GM23338 (cell line): ENCODE measurements at regions not wholly inside any gene's neighbourhood (a gene's known extent, or its start where the extent isn't known, plus 50 kb on each side); places are given as distances from the start of the nearest gene placed in this dataset.

Experiments
- ATAC-seq: fragments of 200-7000 bp; cut with Tn5 transposase; 3 replicates; pipeline ENCODE4 v1.9.1; 2020
- DNase-seq: peaks from one replicate; pipeline ENCODE4 v3.0.0-alpha.2; 2015; ENCODE audit warnings: low spot score
- H2AFZ ChIP-seq: fragments of 200-600 bp; sonication (generic); 2 replicates; pipeline ENCODE4 v1.8.0; 2016; ENCODE audit warnings: antibody characterized with exemption, mild to moderate bottlenecking, moderate library complexity
- H3F3A ChIP-seq: fragments of 200-600 bp; sonication (generic); replicated peaks from 2 replicates; pipeline ENCODE4 v1.8.0; 2017; ENCODE audit warnings: antibody characterized with exemption, mixed run types, low read depth
- H3K27ac ChIP-seq: fragments of 200-600 bp; sonication (generic); 2 replicates; pipeline ENCODE4 v1.6.1; 2016; ENCODE audit warnings: low read depth
- H3K27me3 ChIP-seq: fragments of 200-600 bp; sonication (generic); 2 replicates; pipeline ENCODE4 v1.8.0; 2016; ENCODE audit warnings: mild to moderate bottlenecking, mixed run types, moderate library complexity; ENCODE audit not compliant: insufficient read depth
- H3K36me3 ChIP-seq: fragments of 200-600 bp; sonication (generic); 2 replicates; pipeline ENCODE4 v1.8.0; 2016; ENCODE audit warnings: mild to moderate bottlenecking; ENCODE audit not compliant: insufficient read depth
- H3K4me1 ChIP-seq: fragments of 200-600 bp; sonication (generic); 2 replicates; pipeline ENCODE4 v1.8.0; 2016; ENCODE audit warnings: mild to moderate bottlenecking, moderate library complexity; ENCODE audit not compliant: insufficient read depth
- H3K4me2 ChIP-seq: fragments of 200-600 bp; sonication (generic); 2 replicates; pipeline ENCODE4 v1.7.1; 2017; ENCODE audit warnings: mixed run types
- H3K4me3 ChIP-seq: fragments of 200-600 bp; sonication (generic); 2 replicates; pipeline ENCODE4 v1.6.1; 2016; ENCODE audit warnings: mixed run types
- H3K79me2 ChIP-seq: fragments of 200-600 bp; sonication (generic); replicated peaks from 2 replicates; pipeline ENCODE4 v1.8.0; 2017; ENCODE audit warnings: mild to moderate bottlenecking; ENCODE audit not compliant: insufficient read depth
- H3K9me2 ChIP-seq: fragments of 200-600 bp; sonication (generic); 2 replicates; pipeline ENCODE4 v1.8.0; 2017; ENCODE audit not compliant: insufficient read depth
- H4K20me1 ChIP-seq: fragments of 200-600 bp; sonication (generic); replicated peaks from 2 replicates; pipeline ENCODE4 v1.8.0; 2017; ENCODE audit warnings: mild to moderate bottlenecking; ENCODE audit not compliant: insufficient read depth
- H3K27ac Mint-ChIP-seq: 2 replicates; pipeline ENCODE4 v1.8.0; 2020; ENCODE audit warnings: inconsistent platforms, mild to moderate bottlenecking, moderate library complexity, mixed read lengths
- H3K27me3 Mint-ChIP-seq: 3 replicates; pipeline ENCODE4 v1.8.0; 2022; ENCODE audit warnings: low read depth, mild to moderate bottlenecking, moderate library complexity, mixed read lengths, inconsistent platforms; ENCODE audit not compliant: insufficient read depth, poor library complexity
- H3K36me3 Mint-ChIP-seq: 3 replicates; pipeline ENCODE4 v1.8.0; 2021; ENCODE audit warnings: low read depth, mild to moderate bottlenecking, inconsistent platforms, moderate library complexity, mixed read lengths
- H3K4me1 Mint-ChIP-seq: 3 replicates; pipeline ENCODE4 v1.8.0; 2020; ENCODE audit warnings: mild to moderate bottlenecking, inconsistent platforms, mixed read lengths
- H3K4me3 Mint-ChIP-seq: 3 replicates; pipeline ENCODE4 v1.8.0; 2021; ENCODE audit warnings: moderate library complexity, mild to moderate bottlenecking, inconsistent platforms, mixed read lengths
- H3K9me3 Mint-ChIP-seq: 3 replicates; pipeline ENCODE4 v1.8.0; 2020; ENCODE audit warnings: moderate library complexity, mild to moderate bottlenecking, inconsistent platforms, mixed read lengths
- CREB1 ChIP-seq: fragments of 250-450 bp; sonication (Bioruptor Pico); IDR thresholded peaks from 2 replicates; pipeline ENCODE4 v1.5.0; 2020; ENCODE audit warnings: low read depth, mild to moderate bottlenecking, moderate library complexity
- EZH2 ChIP-seq: fragments of 200-600 bp; sonication (generic); IDR thresholded peaks from one replicate; pipeline ENCODE4 v1.8.0; 2017; ENCODE audit warnings: antibody characterized with exemption, mild to moderate bottlenecking, low read depth; ENCODE audit not compliant: unreplicated experiment
- EZH2phosphoT487 ChIP-seq: fragments of 200-600 bp; sonication (generic); IDR thresholded peaks from one replicate; pipeline ENCODE4 v1.8.1; 2018; ENCODE audit warnings: antibody characterized with exemption; ENCODE audit not compliant: unreplicated experiment
- JUNB ChIP-seq: IDR thresholded peaks from one replicate; pipeline ENCODE4 v1.6.1; 2016; ENCODE audit warnings: antibody characterized with exemption; ENCODE audit not compliant: unreplicated experiment
- NANOG ChIP-seq: IDR thresholded peaks from 2 replicates; pipeline ENCODE4 v1.6.1; 2016; ENCODE audit warnings: antibody characterized with exemption, borderline replicate concordance
- POLR2AphosphoS5 ChIP-seq: IDR thresholded peaks from 2 replicates; pipeline ENCODE4 v1.6.1; 2016; ENCODE audit warnings: antibody characterized with exemption, low read depth
- REST ChIP-seq: IDR thresholded peaks from one replicate; pipeline ENCODE4 v1.6.1; 2018; ENCODE audit warnings: antibody characterized with exemption; ENCODE audit not compliant: unreplicated experiment
- STAT1 ChIP-seq: IDR thresholded peaks from one replicate; pipeline ENCODE4 v1.6.1; 2016; ENCODE audit warnings: antibody characterized with exemption; ENCODE audit not compliant: unreplicated experiment
- ZNF114 ChIP-seq: fragments of 250-450 bp; sonication (Bioruptor Pico); IDR thresholded peaks from 2 replicates; pipeline ENCODE4 v1.5.0; 2020; ENCODE audit warnings: mild to moderate bottlenecking, moderate library complexity
- ZNF331 ChIP-seq: fragments of 250-450 bp; sonication (Bioruptor Pico); IDR thresholded peaks from 2 replicates; pipeline ENCODE4 v1.5.0; 2020; ENCODE audit warnings: low read depth, mild to moderate bottlenecking, moderate library complexity
- ZNF462 ChIP-seq: fragments of 250-450 bp; sonication (Bioruptor Pico); IDR thresholded peaks from 2 replicates; pipeline ENCODE4 v1.5.0; 2020; ENCODE audit warnings: mild to moderate bottlenecking, moderate library complexity
- TF ChIP-seq, protein P1 (sequence below), 2 experiments: fragments of 200-600 bp in 1 of 2; sonication (generic) in 1 of 2; conservative IDR thresholded peaks; 2 replicates each; pipeline versions ENCODE4 v1.5.1 to v1.6.1; 2016 to 2017; ENCODE audit warnings: antibody characterized with exemption in 2 of 2, low read depth in 2 of 2, mild to moderate bottlenecking in 2 of 2, moderate library complexity in 1 of 2
- TF ChIP-seq, protein P2 (sequence below): IDR thresholded peaks from 2 replicates; pipeline ENCODE4 v1.6.1; 2016; ENCODE audit warnings: antibody characterized with exemption

- Histone ChIP-seq H3K27me3 (peaks cover 9% of the 10 kb centered on the region; the same call in 1 of the 2 replicates), H3F3A (no peaks in the 10 kb centered on the region), H3K9me2 (no peaks in the 10 kb centered on the region), H3K4me3 (no peak overlapping the region), H4K20me1 (no peaks in the 10 kb centered on the region), H3K4me2 (no peak overlapping the region), H2AFZ (no peak overlapping the region), H3K27ac (no peak overlapping the region), H3K4me1 (no peaks in the 10 kb centered on the region), H3K79me2 (no peaks in the 10 kb centered on the region), H3K36me3 (no peaks in the 10 kb centered on the region)
- DNase-seq (no peak), ATAC-seq (no peak)
- no peak overlapping the region for H3K27ac Mint-ChIP-seq
- H3K4me3 Mint-ChIP-seq: no peak overlapping the region
- TF ChIP-seq, protein P1, sequence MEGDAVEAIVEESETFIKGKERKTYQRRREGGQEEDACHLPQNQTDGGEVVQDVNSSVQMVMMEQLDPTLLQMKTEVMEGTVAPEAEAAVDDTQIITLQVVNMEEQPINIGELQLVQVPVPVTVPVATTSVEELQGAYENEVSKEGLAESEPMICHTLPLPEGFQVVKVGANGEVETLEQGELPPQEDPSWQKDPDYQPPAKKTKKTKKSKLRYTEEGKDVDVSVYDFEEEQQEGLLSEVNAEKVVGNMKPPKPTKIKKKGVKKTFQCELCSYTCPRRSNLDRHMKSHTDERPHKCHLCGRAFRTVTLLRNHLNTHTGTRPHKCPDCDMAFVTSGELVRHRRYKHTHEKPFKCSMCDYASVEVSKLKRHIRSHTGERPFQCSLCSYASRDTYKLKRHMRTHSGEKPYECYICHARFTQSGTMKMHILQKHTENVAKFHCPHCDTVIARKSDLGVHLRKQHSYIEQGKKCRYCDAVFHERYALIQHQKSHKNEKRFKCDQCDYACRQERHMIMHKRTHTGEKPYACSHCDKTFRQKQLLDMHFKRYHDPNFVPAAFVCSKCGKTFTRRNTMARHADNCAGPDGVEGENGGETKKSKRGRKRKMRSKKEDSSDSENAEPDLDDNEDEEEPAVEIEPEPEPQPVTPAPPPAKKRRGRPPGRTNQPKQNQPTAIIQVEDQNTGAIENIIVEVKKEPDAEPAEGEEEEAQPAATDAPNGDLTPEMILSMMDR (conservative IDR thresholded peaks at IDR 0.05; ENCODE audit: low read depth in 2 of 2): no peak
- TF ChIP-seq NANOG (no peak), POLR2AphosphoS5 (no peak), ZNF462 (no peak), ZNF114 (CRISPR knock-in tag) (no peak), ZNF331 (no peak), JUNB (no peak), REST (no peak), EZH2 (no peak), STAT1 (no peak), CREB1 (no peak), EZH2phosphoT487 (no peak)
- TF ChIP-seq, protein P2, sequence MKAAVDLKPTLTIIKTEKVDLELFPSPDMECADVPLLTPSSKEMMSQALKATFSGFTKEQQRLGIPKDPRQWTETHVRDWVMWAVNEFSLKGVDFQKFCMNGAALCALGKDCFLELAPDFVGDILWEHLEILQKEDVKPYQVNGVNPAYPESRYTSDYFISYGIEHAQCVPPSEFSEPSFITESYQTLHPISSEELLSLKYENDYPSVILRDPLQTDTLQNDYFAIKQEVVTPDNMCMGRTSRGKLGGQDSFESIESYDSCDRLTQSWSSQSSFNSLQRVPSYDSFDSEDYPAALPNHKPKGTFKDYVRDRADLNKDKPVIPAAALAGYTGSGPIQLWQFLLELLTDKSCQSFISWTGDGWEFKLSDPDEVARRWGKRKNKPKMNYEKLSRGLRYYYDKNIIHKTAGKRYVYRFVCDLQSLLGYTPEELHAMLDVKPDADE: no peak
- peaks cover 48% of the 10 kb centered on the region for H3K9me3 Mint-ChIP-seq
- H3K27me3 Mint-ChIP-seq: peaks cover 8% of the 10 kb centered on the region
- peaks cover 32% of the 10 kb centered on the region for H3K36me3 Mint-ChIP-seq
- H3K4me1 Mint-ChIP-seq: no peaks in the 10 kb centered on the region
Observed at GRCh38 chr6:165047952-165048351, 261.5 kb downstream of the C6orf118 start.
